ENCODE measurements at regions not wholly inside any gene's neighbourhood (a gene's known extent, or its start where the extent isn't known, plus 50 kb on each side); places are given as distances from the start of the nearest gene placed in this dataset.

- TF ChIP-seq CTCF (IDR thresholded peaks at IDR 0.05; ENCODE audit: low read length) = no peak
- TF ChIP-seq EZH2 (optimal IDR thresholded peaks at IDR 0.05; ENCODE audit: low read depth, low read length) = no peak
- TF ChIP-seq EZH2phosphoT487 (IDR thresholded peaks at IDR 0.05; ENCODE audit: low read length) = no peak
These were observed 118.5 kb upstream of the VCX2 start for GRCh38 chrX:8289523-8289922.
